ENCODE measurements at regions not wholly inside any gene's neighbourhood (a gene's known extent, or its start where the extent isn't known, plus 50 kb on each side); places are given as distances from the start of the nearest gene placed in this dataset.

- no peak for DNase-seq
Observed at GRCh38 chr5:10842823-10843222, 81.8 kb upstream of the DAP start.

- no peak for DNase-seq
Observed at GRCh38 chr5:10839916-10840599, 79.0 kb upstream of the DAP start.

GRCh38 chr5:10839118-10839517 lies 78.1 kb upstream of the DAP start:
- DNase-seq: no peak

GRCh38 chr5:10838038-10838437 lies 77.0 kb upstream of the DAP start:
- no peak for DNase-seq

GRCh38 chr5:10836986-10837385 lies 76.0 kb upstream of the DAP start:
- DNase-seq: no peak

- DNase-seq: no peak
Observed at GRCh38 chr5:10834695-10835094, 73.7 kb upstream of the DAP start.

GRCh38 chr5:10832987-10833386 lies 72.0 kb upstream of the DAP start:
- DNase-seq: no peak

GRCh38 chr5:10832421-10832820 lies 71.4 kb upstream of the DAP start:
- DNase-seq: no peak

- no peak for DNase-seq
Observed at GRCh38 chr5:10831419-10831818, 70.4 kb upstream of the DAP start.

- no peak for DNase-seq
Observed at GRCh38 chr5:10828241-10828640, 67.2 kb upstream of the DAP start.

GRCh38 chr5:10827571-10827970 lies 66.5 kb upstream of the DAP start:
- no peak for DNase-seq

GRCh38 chr5:10826971-10827370 lies 65.9 kb upstream of the DAP start:
- DNase-seq: no peak

GRCh38 chr5:10825897-10826644 lies 65.0 kb upstream of the DAP start:
- DNase-seq: no peak

- DNase-seq: no peak
Observed at GRCh38 chr5:10812218-10812617, 51.2 kb upstream of the DAP start.
